ENCODE measurements at regions not wholly inside any gene's neighbourhood (a gene's known extent, or its start where the extent isn't known, plus 50 kb on each side); places are given as distances from the start of the nearest gene placed in this dataset.
"Not testable (repeated sequence)": the region's sequence is repeated elsewhere in the genome, so short reads cannot be mapped to it uniquely, and the experiment has no call there.

- no peak for DNase-seq (ENCODE audit: low read depth)
- TF ChIP-seq CTCF (conservative IDR thresholded peaks at IDR 0.05; ENCODE audit: low read length), result no peak
- no peak overlapping the region for H3K4me3 ChIP-seq (ENCODE audit: low read length)
These were observed 1130.0 kb downstream of the RPIA start for GRCh38 chr2:89821455-89821945.

GRCh38 chr2:89822342-89822741 is 1130.9 kb downstream of the RPIA start:
- not testable (repeated sequence) for H3K4me3 ChIP-seq (ENCODE audit: low read length); DNase-seq (ENCODE audit: low read depth)

- no peak for DNase-seq (ENCODE audit: low read depth)
- no peak for TF ChIP-seq CTCF (conservative IDR thresholded peaks at IDR 0.05; ENCODE audit: low read length)
- no peak overlapping the region for H3K4me3 ChIP-seq (ENCODE audit: low read length)
These were observed 1132.1 kb downstream of the RPIA start for GRCh38 chr2:89823556-89823955.

- DNase-seq (ENCODE audit: low read depth), result no peak
- H3K4me3 ChIP-seq (ENCODE audit: low read length), result no peak overlapping the region
- no peak for TF ChIP-seq CTCF (conservative IDR thresholded peaks at IDR 0.05; ENCODE audit: low read length)
These were observed 1133.6 kb downstream of the RPIA start for GRCh38 chr2:89825034-89825433.

- not testable (repeated sequence) for H3K4me3 ChIP-seq (ENCODE audit: low read length); DNase-seq (ENCODE audit: low read depth)
These were observed 1135.3 kb downstream of the RPIA start for GRCh38 chr2:89826741-89827140.

- DNase-seq (ENCODE audit: low read depth); H3K4me3 ChIP-seq (ENCODE audit: low read length): not testable (repeated sequence)
These were observed 1136.4 kb downstream of the RPIA start for GRCh38 chr2:89827829-89828228.

- not testable (repeated sequence) for H3K4me3 ChIP-seq (ENCODE audit: low read length); DNase-seq (ENCODE audit: low read depth)
These were observed 1136.9 kb downstream of the RPIA start for GRCh38 chr2:89828416-89828815.

GRCh38 chr2:89828961-89829631 is 1137.6 kb downstream of the RPIA start:
- not testable (repeated sequence) for H3K4me3 ChIP-seq (ENCODE audit: low read length); DNase-seq (ENCODE audit: low read depth)

GRCh38 chr2:89829828-89830227 is 1138.4 kb downstream of the RPIA start:
- TF ChIP-seq CTCF (conservative IDR thresholded peaks at IDR 0.05; ENCODE audit: low read length), result no peak
- DNase-seq (ENCODE audit: low read depth), result no peak
- H3K4me3 ChIP-seq (ENCODE audit: low read length), result no peak overlapping the region

GRCh38 chr2:89830341-89831218 is 1139.1 kb downstream of the RPIA start:
- not testable (repeated sequence) for DNase-seq (ENCODE audit: low read depth); H3K4me3 ChIP-seq (ENCODE audit: low read length)

Data from AG10803 (cell line).